Activated naive CD4-positive, alpha-beta T cell treated with anti-CD3 and anti-CD28 coated beads, Interleukin-2, amount 50 U/mL, for 24 hours (primary cell): ENCODE measurements at regions not wholly inside any gene's neighbourhood (a gene's known extent, or its start where the extent isn't known, plus 50 kb on each side); places are given as distances from the start of the nearest gene placed in this dataset.
A peak's percentile ranks its signal among the peaks of the same experiment; 100 is the strongest.

ENCODE experiments used
- H3K27ac Mint-ChIP-seq: one replicate; pipeline ENCODE4 v1.8.0; 2021; ENCODE audit warnings: mild to moderate bottlenecking, mixed read lengths
- H3K27me3 Mint-ChIP-seq: one replicate; pipeline ENCODE4 v1.8.0; 2021; ENCODE audit warnings: mixed read lengths
- H3K36me3 Mint-ChIP-seq: one replicate; pipeline ENCODE4 v1.8.0; 2021; ENCODE audit warnings: mixed read lengths
- H3K4me1 Mint-ChIP-seq: one replicate; pipeline ENCODE4 v1.8.0; 2021; ENCODE audit warnings: mixed read lengths
- H3K4me3 Mint-ChIP-seq: one replicate; pipeline ENCODE4 v1.8.0; 2021; ENCODE audit warnings: mild to moderate bottlenecking, mixed read lengths
- H3K9me3 Mint-ChIP-seq: one replicate; pipeline ENCODE4 v1.8.0; 2021; ENCODE audit warnings: mixed read lengths

DNA sequence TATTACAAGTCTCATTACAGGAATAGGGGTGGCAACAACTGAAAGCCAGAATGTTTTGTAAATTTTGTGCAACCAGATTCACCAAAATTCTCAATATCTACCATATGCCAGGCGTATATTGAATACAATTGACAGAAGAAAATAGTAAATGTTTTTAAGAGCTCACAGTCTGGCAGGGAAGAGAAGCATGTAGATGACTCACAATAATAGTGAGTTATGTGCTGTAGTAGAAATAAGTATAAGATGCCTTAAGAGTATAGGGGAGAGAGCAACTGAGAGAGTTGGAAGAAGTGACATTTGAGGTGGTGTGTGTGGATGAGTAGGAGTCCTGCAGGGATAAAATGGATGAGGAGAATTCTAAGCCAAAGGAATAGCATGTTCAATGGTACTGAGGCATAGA is 170.5 kb upstream of the FGGY start:
- H3K27me3 Mint-ChIP-seq = peaks cover 4% of the 10 kb centered on the region
- peaks cover 2% of the 10 kb centered on the region for H3K36me3 Mint-ChIP-seq
- no peak overlapping the region for H3K4me3 Mint-ChIP-seq
- no peak overlapping the region for H3K27ac Mint-ChIP-seq
- H3K4me1 Mint-ChIP-seq = peaks cover 5% of the 10 kb centered on the region
- no peaks in the 10 kb centered on the region for H3K9me3 Mint-ChIP-seq

DNA sequence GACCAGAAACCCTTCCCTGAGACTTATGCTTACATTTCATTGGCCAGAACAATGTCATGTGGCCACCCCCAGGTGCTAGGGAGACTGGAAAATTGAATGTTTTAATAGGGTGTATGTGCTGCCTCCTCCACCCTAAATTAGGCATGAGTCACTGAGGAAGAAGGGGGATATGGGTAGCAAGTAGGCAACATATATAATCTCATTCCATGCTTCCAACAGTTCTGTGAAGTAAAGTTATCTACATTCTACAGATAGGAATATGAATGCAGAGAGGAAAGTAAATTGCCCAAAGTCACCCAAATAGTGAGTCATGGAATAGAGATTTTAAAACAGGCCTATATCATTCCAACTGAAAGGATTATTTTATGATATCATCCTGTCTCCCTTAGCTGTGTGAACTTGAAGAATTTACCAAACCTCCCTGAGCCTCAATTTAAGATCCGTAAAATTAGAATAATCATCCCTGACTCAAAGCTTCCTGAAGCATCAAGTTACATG is 168.6 kb upstream of the FGGY start:
- peaks cover 2% of the 10 kb centered on the region for H3K36me3 Mint-ChIP-seq
- H3K27ac Mint-ChIP-seq = no peak overlapping the region
- H3K27me3 Mint-ChIP-seq = peaks cover 4% of the 10 kb centered on the region
- no peaks in the 10 kb centered on the region for H3K9me3 Mint-ChIP-seq
- no peak overlapping the region for H3K4me3 Mint-ChIP-seq
- peaks cover 5% of the 10 kb centered on the region for H3K4me1 Mint-ChIP-seq

GRCh38 chr1:59128784-59129227 is 168.1 kb upstream of the FGGY start:
- no peaks in the 10 kb centered on the region for H3K9me3 Mint-ChIP-seq
- peaks cover 4% of the 10 kb centered on the region for H3K27me3 Mint-ChIP-seq
- peaks cover 2% of the 10 kb centered on the region for H3K36me3 Mint-ChIP-seq
- no peak overlapping the region for H3K27ac Mint-ChIP-seq
- no peak overlapping the region for H3K4me3 Mint-ChIP-seq
- H3K4me1 Mint-ChIP-seq = peaks cover 5% of the 10 kb centered on the region

GRCh38 chr1:59132295-59132694 is 164.6 kb upstream of the FGGY start:
- H3K27ac Mint-ChIP-seq = no peak overlapping the region
- H3K27me3 Mint-ChIP-seq = no peaks in the 10 kb centered on the region
- no peaks in the 10 kb centered on the region for H3K36me3 Mint-ChIP-seq
- no peaks in the 10 kb centered on the region for H3K4me1 Mint-ChIP-seq
- no peaks in the 10 kb centered on the region for H3K9me3 Mint-ChIP-seq
- no peak overlapping the region for H3K4me3 Mint-ChIP-seq

GRCh38 chr1:59133997-59134396 is 162.9 kb upstream of the FGGY start:
- Mint-ChIP-seq H3K36me3 (no peaks in the 10 kb centered on the region), H3K4me3 (no peak overlapping the region), H3K9me3 (no peaks in the 10 kb centered on the region), H3K27me3 (no peaks in the 10 kb centered on the region), H3K4me1 (peaks cover 8% of the 10 kb centered on the region), H3K27ac (no peak overlapping the region)

GRCh38 chr1:59135761-59136255 is 161.1 kb upstream of the FGGY start:
- Mint-ChIP-seq H3K27me3 (no peaks in the 10 kb centered on the region), H3K9me3 (no peaks in the 10 kb centered on the region)

GRCh38 chr1:59136541-59137275 is 160.2 kb upstream of the FGGY start:
- H3K27ac Mint-ChIP-seq = no peak overlapping the region
- H3K27me3 Mint-ChIP-seq = no peaks in the 10 kb centered on the region
- H3K36me3 Mint-ChIP-seq = no peaks in the 10 kb centered on the region
- no peak overlapping the region for H3K4me3 Mint-ChIP-seq
- no peaks in the 10 kb centered on the region for H3K9me3 Mint-ChIP-seq
- peaks cover 8% of the 10 kb centered on the region for H3K4me1 Mint-ChIP-seq

More at GRCh38 chr1:59135761-59136255, 161.1 kb upstream of the FGGY start:
- Mint-ChIP-seq H3K27ac (no peak overlapping the region), H3K4me1 (peaks cover 8% of the 10 kb centered on the region), H3K4me3 (no peak overlapping the region), H3K36me3 (no peaks in the 10 kb centered on the region)

DNA sequence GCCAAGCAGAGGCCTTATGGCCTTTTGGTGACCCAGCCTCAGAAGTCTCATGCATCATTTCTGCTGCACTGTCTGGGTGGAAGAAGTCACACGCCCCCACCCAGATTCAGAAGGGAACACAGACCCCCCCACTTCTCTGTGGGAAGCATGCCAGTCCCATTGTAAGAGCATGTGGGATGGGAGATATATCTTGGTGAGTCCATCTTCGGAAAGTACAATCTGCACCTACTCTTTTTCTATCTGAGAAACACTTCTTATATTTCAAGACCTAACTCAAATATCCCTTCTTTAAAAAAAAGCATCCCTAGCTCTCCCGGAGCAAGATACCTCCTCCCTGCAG is 159.6 kb upstream of the FGGY start:
- H3K27ac Mint-ChIP-seq = no peak overlapping the region
- peaks cover 8% of the 10 kb centered on the region for H3K4me1 Mint-ChIP-seq
- H3K9me3 Mint-ChIP-seq = no peaks in the 10 kb centered on the region
- no peaks in the 10 kb centered on the region for H3K36me3 Mint-ChIP-seq
- no peak overlapping the region for H3K4me3 Mint-ChIP-seq
- H3K27me3 Mint-ChIP-seq = no peaks in the 10 kb centered on the region

DNA sequence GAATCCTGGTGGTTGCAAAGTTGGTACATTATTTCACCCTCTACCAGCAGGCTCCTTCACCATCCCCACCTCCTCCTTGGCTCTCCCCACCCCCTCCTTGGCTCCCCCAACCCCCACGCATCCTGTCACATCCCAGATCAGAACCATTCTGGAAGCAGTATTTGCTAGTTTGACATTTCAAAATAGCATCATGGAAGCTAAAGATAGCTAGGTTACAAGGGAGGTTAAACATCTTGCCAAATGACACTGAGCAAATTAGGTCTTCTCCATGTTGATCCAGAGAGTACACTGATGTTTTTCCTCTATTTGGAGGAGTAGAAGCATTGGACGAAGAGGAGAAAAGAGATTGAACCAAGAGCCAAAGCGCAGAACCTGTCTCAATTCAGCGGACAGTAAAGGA is 158.9 kb upstream of the FGGY start:
- no peaks in the 10 kb centered on the region for H3K27me3 Mint-ChIP-seq
- peaks cover 8% of the 10 kb centered on the region for H3K4me1 Mint-ChIP-seq
- no peaks in the 10 kb centered on the region for H3K36me3 Mint-ChIP-seq
- H3K4me3 Mint-ChIP-seq = no peak overlapping the region
- H3K9me3 Mint-ChIP-seq = no peaks in the 10 kb centered on the region
- peak overlapping the region; percentile 52 for H3K27ac Mint-ChIP-seq

GRCh38 chr1:59138402-59138801 is 158.5 kb upstream of the FGGY start:
- Mint-ChIP-seq H3K27ac (no peak overlapping the region), H3K4me3 (no peak overlapping the region), H3K9me3 (no peaks in the 10 kb centered on the region), H3K36me3 (no peaks in the 10 kb centered on the region), H3K27me3 (no peaks in the 10 kb centered on the region), H3K4me1 (peaks cover 8% of the 10 kb centered on the region)

GRCh38 chr1:59139396-59139795 is 157.5 kb upstream of the FGGY start:
- H3K27me3 Mint-ChIP-seq = no peaks in the 10 kb centered on the region
- H3K36me3 Mint-ChIP-seq = no peaks in the 10 kb centered on the region
- H3K4me3 Mint-ChIP-seq = no peak overlapping the region
- no peak overlapping the region for H3K27ac Mint-ChIP-seq
- peaks cover 8% of the 10 kb centered on the region for H3K4me1 Mint-ChIP-seq
- H3K9me3 Mint-ChIP-seq = no peaks in the 10 kb centered on the region

DNA sequence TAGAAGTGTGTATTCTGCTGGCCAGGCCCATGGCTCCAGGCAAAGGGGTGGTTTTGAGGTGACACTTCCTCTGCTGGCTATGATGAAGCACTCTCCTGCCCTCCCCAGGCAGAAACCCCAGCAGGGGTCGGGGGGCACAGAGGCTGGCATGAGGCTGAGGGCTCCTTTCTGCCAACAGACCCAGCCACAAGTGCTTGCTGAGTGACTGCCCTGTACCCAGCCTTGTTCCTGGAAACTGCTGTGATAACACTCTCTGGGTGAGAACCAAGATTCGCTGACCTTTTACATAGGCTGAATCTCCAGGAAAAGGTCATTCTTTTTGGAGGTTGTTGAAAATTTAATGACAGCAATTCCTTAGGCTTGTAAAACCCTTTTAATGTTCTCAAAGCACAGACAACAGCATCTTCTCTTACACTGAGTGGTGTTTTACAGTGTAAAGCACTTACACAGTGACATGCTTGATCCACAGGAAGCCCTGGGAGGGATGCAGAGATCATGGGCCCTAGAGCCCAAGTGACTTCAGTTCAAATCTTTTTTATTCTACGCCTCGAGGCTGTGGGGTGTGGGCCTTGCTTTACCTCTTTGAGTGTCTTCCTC is 155.5 kb upstream of the FGGY start:
- no peak overlapping the region for H3K4me3 Mint-ChIP-seq
- H3K9me3 Mint-ChIP-seq = no peaks in the 10 kb centered on the region
- H3K27ac Mint-ChIP-seq = no peak overlapping the region
- peaks cover 1% of the 10 kb centered on the region for H3K27me3 Mint-ChIP-seq
- H3K36me3 Mint-ChIP-seq = no peaks in the 10 kb centered on the region
- peaks cover 11% of the 10 kb centered on the region for H3K4me1 Mint-ChIP-seq

- Mint-ChIP-seq H3K9me3 (no peaks in the 10 kb centered on the region), H3K4me1 (peaks cover 15% of the 10 kb centered on the region), H3K4me3 (no peak overlapping the region), H3K27me3 (peaks cover 1% of the 10 kb centered on the region), H3K27ac (no peak overlapping the region), H3K36me3 (no peaks in the 10 kb centered on the region)
Observed at GRCh38 chr1:59142311-59143132, 154.4 kb upstream of the FGGY start.

GRCh38 chr1:59143133-59143487 is 153.8 kb upstream of the FGGY start:
- Mint-ChIP-seq H3K27ac (no peak overlapping the region), H3K36me3 (no peaks in the 10 kb centered on the region), H3K4me1 (peaks cover 12% of the 10 kb centered on the region)

GRCh38 chr1:59143811-59144210 is 153.1 kb upstream of the FGGY start:
- H3K4me3 Mint-ChIP-seq = no peak overlapping the region
- H3K4me1 Mint-ChIP-seq = peaks cover 7% of the 10 kb centered on the region
- no peak overlapping the region for H3K27ac Mint-ChIP-seq
- H3K36me3 Mint-ChIP-seq = no peaks in the 10 kb centered on the region
- H3K27me3 Mint-ChIP-seq = peaks cover 3% of the 10 kb centered on the region
- H3K9me3 Mint-ChIP-seq = no peaks in the 10 kb centered on the region

More at GRCh38 chr1:59143133-59143487, 153.8 kb upstream of the FGGY start:
- Mint-ChIP-seq H3K9me3 (no peaks in the 10 kb centered on the region), H3K27me3 (peaks cover 3% of the 10 kb centered on the region), H3K4me3 (no peak overlapping the region)

GRCh38 chr1:59144959-59145358 is 151.9 kb upstream of the FGGY start:
- H3K27me3 Mint-ChIP-seq = peaks cover 3% of the 10 kb centered on the region
- peaks cover 7% of the 10 kb centered on the region for H3K4me1 Mint-ChIP-seq
- H3K27ac Mint-ChIP-seq = no peak overlapping the region
- H3K9me3 Mint-ChIP-seq = no peaks in the 10 kb centered on the region
- no peak overlapping the region for H3K4me3 Mint-ChIP-seq
- no peaks in the 10 kb centered on the region for H3K36me3 Mint-ChIP-seq
